ENCODE measurements at regions not wholly inside any gene's neighbourhood (a gene's known extent, or its start where the extent isn't known, plus 50 kb on each side); places are given as distances from the start of the nearest gene placed in this dataset.
A peak's percentile ranks its signal among the peaks of the same experiment; 100 is the strongest.

- DNase-seq, result no peak
- intact Hi-C loops (cut with micrococcal nuclease), result no loop called here
- no peak overlapping the region for H2AFZ ChIP-seq (ENCODE audit: insufficient read depth, low read depth, low read length, poor library complexity, severe bottlenecking)
- no peak overlapping the region for H3K4me2 ChIP-seq (replicated peaks; ENCODE audit: extremely low read depth, low read length, poor library complexity, severe bottlenecking)
- H3K36me3 ChIP-seq (replicated peaks in 1 of 2; ENCODE audit: control insufficient read depth in 1 of 2, insufficient read depth in 2 of 2, low read length in 2 of 2), result no peaks in the 10 kb centered on the region
- H3K4me3 Mint-ChIP-seq, result no peak overlapping the region
- H3K36me3 Mint-ChIP-seq, result no peaks in the 10 kb centered on the region
- no peaks in the 10 kb centered on the region for H4K20me1 ChIP-seq (ENCODE audit: insufficient read depth, low read length)
- peaks cover 0 to 2% (median 0%) of the 10 kb centered on the region in 3 donors for H3K27me3 Mint-ChIP-seq (ENCODE audit: low read depth in 3 of 3)
- TF ChIP-seq, protein P1, sequence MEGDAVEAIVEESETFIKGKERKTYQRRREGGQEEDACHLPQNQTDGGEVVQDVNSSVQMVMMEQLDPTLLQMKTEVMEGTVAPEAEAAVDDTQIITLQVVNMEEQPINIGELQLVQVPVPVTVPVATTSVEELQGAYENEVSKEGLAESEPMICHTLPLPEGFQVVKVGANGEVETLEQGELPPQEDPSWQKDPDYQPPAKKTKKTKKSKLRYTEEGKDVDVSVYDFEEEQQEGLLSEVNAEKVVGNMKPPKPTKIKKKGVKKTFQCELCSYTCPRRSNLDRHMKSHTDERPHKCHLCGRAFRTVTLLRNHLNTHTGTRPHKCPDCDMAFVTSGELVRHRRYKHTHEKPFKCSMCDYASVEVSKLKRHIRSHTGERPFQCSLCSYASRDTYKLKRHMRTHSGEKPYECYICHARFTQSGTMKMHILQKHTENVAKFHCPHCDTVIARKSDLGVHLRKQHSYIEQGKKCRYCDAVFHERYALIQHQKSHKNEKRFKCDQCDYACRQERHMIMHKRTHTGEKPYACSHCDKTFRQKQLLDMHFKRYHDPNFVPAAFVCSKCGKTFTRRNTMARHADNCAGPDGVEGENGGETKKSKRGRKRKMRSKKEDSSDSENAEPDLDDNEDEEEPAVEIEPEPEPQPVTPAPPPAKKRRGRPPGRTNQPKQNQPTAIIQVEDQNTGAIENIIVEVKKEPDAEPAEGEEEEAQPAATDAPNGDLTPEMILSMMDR (IDR thresholded peaks at IDR 0.05), result no peak
- H3K9me3 ChIP-seq (replicated peaks in 1 of 2; ENCODE audit: control insufficient read depth in 1 of 2, insufficient read depth in 1 of 2, low read length in 2 of 2), result no peaks in the 10 kb centered on the region
- H3K4me3 ChIP-seq (replicated peaks in 1 of 3; ENCODE audit: low read depth in 2 of 3, low read length in 3 of 3), result no peak overlapping the region
- no peaks in the 10 kb centered on the region for H3K79me2 ChIP-seq (ENCODE audit: insufficient read depth, low read length)
- no peak overlapping the region for H3K9ac ChIP-seq (ENCODE audit: insufficient read depth, low read length, poor library complexity, severe bottlenecking)
- H3K27ac ChIP-seq (ENCODE audit: low read depth in 1 of 2, low read length in 2 of 2), result no peak overlapping the region
- WGBS (ENCODE audit: insufficient coverage), result no CpG with 5 or more reads among the region's 1 CpG
- peaks cover 3% of the 10 kb centered on the region for H3K4me1 Mint-ChIP-seq
- H3K27me3 ChIP-seq (ENCODE audit: control insufficient read depth in 2 of 2, insufficient read depth in 2 of 2, low read length in 2 of 2), result no peaks in the 10 kb centered on the region
- H3K4me1 ChIP-seq (ENCODE audit: control insufficient read depth in 1 of 2, insufficient read depth in 2 of 2, low read length in 2 of 2), result no peaks in the 10 kb centered on the region
- peaks cover 0 to 7% (median 2%) of the 10 kb centered on the region in 7 donors for H3K9me3 Mint-ChIP-seq
- peak overlapping the region in 1 of 7 donors; percentile 33 for H3K27ac Mint-ChIP-seq
Observed at GRCh38 chr21:15436031-15436430, 293.8 kb upstream of the USP25 start.

DNA sequence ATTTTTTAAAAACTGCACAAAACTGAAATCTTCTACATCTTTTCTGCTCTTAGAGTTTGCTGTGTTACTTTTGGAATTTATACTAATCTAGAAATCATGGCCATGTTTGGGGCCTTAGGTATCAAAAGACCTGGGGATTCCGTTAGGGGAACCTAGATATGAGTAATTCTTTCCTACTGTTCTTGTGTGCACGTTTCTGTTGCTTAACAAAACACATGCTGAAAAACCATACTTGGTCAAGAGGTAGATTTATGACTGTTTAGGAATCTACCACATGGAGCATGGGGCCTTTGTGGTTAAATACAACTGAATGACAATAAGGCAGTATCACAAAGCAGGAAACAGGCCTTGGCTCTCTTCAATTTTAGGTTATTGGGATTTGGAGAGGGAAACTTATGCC lies 291.9 kb upstream of the USP25 start:
- peaks cover 0 to 2% of the 10 kb centered on the region in 2 donors for H3K36me3 Mint-ChIP-seq
- peaks cover 9 to 10% of the 10 kb centered on the region in 2 donors for H3K4me1 ChIP-seq (ENCODE audit: control insufficient read depth in 1 of 2, insufficient read depth in 2 of 2, low read length in 2 of 2)
- H4K20me1 ChIP-seq (ENCODE audit: insufficient read depth, low read length), result no peaks in the 10 kb centered on the region
- H3K27ac ChIP-seq (ENCODE audit: low read depth in 1 of 2, low read length in 2 of 2), result no peak overlapping the region
- peaks cover 11% of the 10 kb centered on the region for H3K4me1 Mint-ChIP-seq
- no peak overlapping the region for H3K27ac Mint-ChIP-seq
- H2AFZ ChIP-seq (ENCODE audit: insufficient read depth, low read depth, low read length, poor library complexity, severe bottlenecking), result no peak overlapping the region
- H3K9ac ChIP-seq (ENCODE audit: insufficient read depth, low read length, poor library complexity, severe bottlenecking), result no peak overlapping the region
- no peaks in the 10 kb centered on the region for H3K36me3 ChIP-seq (replicated peaks in 1 of 2; ENCODE audit: control insufficient read depth in 1 of 2, insufficient read depth in 2 of 2, low read length in 2 of 2)
- no peak overlapping the region for H3K4me3 ChIP-seq (replicated peaks in 1 of 3; ENCODE audit: low read depth in 2 of 3, low read length in 3 of 3)
- intact Hi-C loops (cut with micrococcal nuclease), result no loop called here
- peaks cover 0 to 7% (median 0%) of the 10 kb centered on the region in 7 donors for H3K9me3 Mint-ChIP-seq
- no peaks in the 10 kb centered on the region for H3K9me3 ChIP-seq (replicated peaks in 1 of 2; ENCODE audit: control insufficient read depth in 1 of 2, insufficient read depth in 1 of 2, low read length in 2 of 2)
- DNase-seq, result peak in 2 of 3 donors; percentile 7 to 70
- WGBS (ENCODE audit: insufficient coverage), result no CpG with 5 or more reads among the region's 2 CpGs
- H3K27me3 ChIP-seq (ENCODE audit: control insufficient read depth in 2 of 2, insufficient read depth in 2 of 2, low read length in 2 of 2), result no peaks in the 10 kb centered on the region
- no peak overlapping the region for H3K4me3 Mint-ChIP-seq
- TF ChIP-seq, protein P1 (IDR thresholded peaks at IDR 0.05), result no peak
- H3K27me3 Mint-ChIP-seq (ENCODE audit: low read depth in 3 of 3), result no peaks in the 10 kb centered on the region
- no peaks in the 10 kb centered on the region for H3K79me2 ChIP-seq (ENCODE audit: insufficient read depth, low read length)
- no peak overlapping the region for H3K4me2 ChIP-seq (replicated peaks; ENCODE audit: extremely low read depth, low read length, poor library complexity, severe bottlenecking)

Measured in CD14-positive monocyte (primary cell).